Stimulated activated naive CD8-positive, alpha-beta T cell treated with anti-CD3 and anti-CD28 coated beads, Interleukin-15, Interleukin-2, amounts not matched to agents 100 ng/mL and 50 ng/mL, for 24 hours (primary cell): ENCODE measurements at regions not wholly inside any gene's neighbourhood (a gene's known extent, or its start where the extent isn't known, plus 50 kb on each side); places are given as distances from the start of the nearest gene placed in this dataset.

ENCODE experiments used
- H3K27ac Mint-ChIP-seq: one replicate; pipeline ENCODE4 v1.8.0; 2021; ENCODE audit warnings: mild to moderate bottlenecking, mixed read lengths
- H3K27me3 Mint-ChIP-seq: one replicate; pipeline ENCODE4 v1.8.0; 2021; ENCODE audit warnings: mixed read lengths
- H3K36me3 Mint-ChIP-seq: one replicate; pipeline ENCODE4 v1.8.0; 2021; ENCODE audit warnings: low read depth, mixed read lengths
- H3K4me1 Mint-ChIP-seq: one replicate; pipeline ENCODE4 v1.8.0; 2021; ENCODE audit warnings: low read depth, mixed read lengths
- H3K4me3 Mint-ChIP-seq: one replicate; pipeline ENCODE4 v1.8.0; 2021; ENCODE audit warnings: mild to moderate bottlenecking, mixed read lengths
- H3K9me3 Mint-ChIP-seq: one replicate; pipeline ENCODE4 v1.8.0; 2021; ENCODE audit warnings: mixed read lengths

DNA sequence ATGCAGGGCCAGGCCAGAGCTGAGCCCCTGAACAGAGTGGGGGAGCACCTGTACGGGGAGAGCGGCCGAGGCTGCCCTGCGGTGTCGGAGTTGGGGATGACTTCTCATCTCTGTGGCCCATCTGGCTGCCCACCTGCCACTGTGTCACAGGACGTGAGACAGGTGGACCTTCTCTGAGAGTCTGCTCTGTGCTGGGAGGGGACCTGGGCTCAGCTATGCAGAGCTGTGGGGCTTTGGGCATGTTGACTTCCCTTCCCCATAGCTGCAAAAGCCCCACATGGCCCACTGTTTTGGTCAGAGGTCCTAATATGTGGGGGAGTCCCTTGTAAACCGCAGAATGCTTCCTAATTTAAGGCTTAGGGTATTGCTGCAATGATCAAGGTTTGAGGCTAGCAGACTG lies 68.0 kb upstream of the TRPM1 start:
- Mint-ChIP-seq H3K27me3 (no peaks in the 10 kb centered on the region), H3K4me3 (no peak overlapping the region), H3K4me1 (peaks cover 10% of the 10 kb centered on the region), H3K36me3 (no peaks in the 10 kb centered on the region), H3K9me3 (no peaks in the 10 kb centered on the region), H3K27ac (no peak overlapping the region)

DNA sequence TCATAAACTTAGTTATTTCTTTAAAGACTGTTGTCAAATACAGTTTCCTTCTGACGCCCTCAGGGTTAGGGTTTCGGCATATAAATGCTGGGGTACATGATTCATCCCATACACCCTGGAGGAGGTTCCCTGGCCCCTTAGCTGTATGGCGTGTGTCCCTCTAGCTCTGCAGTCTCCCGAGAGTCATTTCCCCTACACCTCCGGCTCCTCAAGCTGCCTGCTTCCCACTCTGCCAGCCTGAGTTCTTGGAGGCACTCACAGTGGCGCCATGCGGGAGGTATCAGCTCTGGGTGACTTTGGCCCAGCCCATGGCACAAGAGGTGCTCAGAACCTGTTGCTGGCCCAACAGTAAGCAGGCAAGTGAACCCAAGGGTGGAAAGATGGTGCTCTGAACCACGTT lies 70.2 kb upstream of the TRPM1 start:
- Mint-ChIP-seq H3K4me1 (peaks cover 10% of the 10 kb centered on the region), H3K9me3 (no peaks in the 10 kb centered on the region), H3K27ac (no peak overlapping the region), H3K27me3 (no peaks in the 10 kb centered on the region), H3K36me3 (no peaks in the 10 kb centered on the region), H3K4me3 (no peak overlapping the region)

DNA sequence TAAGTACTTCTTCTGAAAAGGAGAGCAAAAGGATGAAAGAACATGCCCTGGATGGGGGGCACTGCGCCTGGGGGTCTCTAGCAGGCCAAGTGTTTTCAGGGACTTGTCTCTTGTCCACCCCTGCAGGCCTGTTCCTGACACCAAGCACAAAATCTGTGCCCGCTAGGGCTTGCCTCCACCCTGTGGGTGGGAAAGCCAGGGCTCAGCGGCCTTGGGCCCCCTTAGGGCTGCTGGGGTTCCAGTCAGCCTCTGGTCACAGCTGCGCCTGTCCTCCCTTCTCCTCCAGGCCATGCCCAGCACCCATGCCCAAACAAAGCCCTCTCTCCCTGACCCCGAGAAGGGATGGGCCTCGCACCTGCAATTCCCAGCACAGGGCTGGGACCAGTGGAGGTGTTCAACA lies 71.1 kb upstream of the TRPM1 start:
- no peaks in the 10 kb centered on the region for H3K36me3 Mint-ChIP-seq
- no peak overlapping the region for H3K4me3 Mint-ChIP-seq
- H3K27me3 Mint-ChIP-seq = no peaks in the 10 kb centered on the region
- H3K27ac Mint-ChIP-seq = no peak overlapping the region
- no peaks in the 10 kb centered on the region for H3K9me3 Mint-ChIP-seq
- H3K4me1 Mint-ChIP-seq = peaks cover 6% of the 10 kb centered on the region

DNA sequence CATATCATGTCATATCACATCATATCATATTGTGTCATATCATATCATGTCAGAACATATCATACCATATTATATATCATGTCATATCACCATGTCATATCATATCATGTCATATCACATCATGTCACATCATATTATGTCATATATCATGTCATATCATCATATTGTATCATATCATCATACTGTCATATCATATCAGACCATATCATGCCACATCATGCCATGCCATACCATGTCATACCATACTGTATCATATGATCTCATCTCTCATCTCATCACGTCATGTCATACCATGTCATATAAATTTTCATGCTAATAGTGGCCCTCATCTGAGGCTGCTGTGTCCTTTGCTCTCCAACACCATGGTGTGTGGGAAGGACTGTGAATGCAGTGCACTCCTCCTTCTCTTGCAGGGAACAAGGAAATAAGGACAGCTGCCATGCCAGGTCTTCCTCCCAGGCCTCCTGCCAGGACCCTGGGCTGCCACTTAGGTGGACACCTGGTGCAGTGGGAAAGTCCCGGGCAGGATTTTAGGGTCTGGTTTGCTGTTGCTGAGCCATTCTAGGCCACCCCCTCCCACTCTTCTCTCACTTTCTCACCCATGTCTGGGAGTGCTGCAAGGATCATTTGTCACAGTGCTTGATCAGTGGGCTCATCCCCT lies 72.4 kb upstream of the TRPM1 start:
- Mint-ChIP-seq H3K36me3 (no peaks in the 10 kb centered on the region), H3K27me3 (no peaks in the 10 kb centered on the region), H3K9me3 (no peaks in the 10 kb centered on the region), H3K27ac (no peak overlapping the region), H3K4me1 (peaks cover 6% of the 10 kb centered on the region), H3K4me3 (no peak overlapping the region)

DNA sequence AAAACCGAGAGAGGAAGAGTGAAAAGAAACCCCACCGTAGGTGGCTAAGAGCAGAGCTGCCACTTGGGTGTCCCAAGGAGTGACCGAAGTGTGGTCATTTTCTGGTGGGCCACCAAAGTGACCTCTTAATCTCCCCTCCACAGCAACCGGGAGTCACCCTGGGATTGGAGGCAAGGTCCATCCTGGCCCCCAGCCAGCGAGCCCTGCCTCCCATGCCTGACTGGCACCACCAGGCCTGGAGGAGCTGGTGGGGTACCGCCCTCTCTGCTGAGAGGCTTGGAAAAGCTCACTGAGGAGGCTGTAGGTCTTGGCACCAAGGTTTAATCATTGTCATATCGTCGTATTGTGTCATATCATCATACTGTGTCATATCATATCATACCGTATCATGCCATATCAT lies 74.0 kb upstream of the TRPM1 start:
- H3K4me3 Mint-ChIP-seq = no peak overlapping the region
- peaks cover 15% of the 10 kb centered on the region for H3K4me1 Mint-ChIP-seq
- H3K27ac Mint-ChIP-seq = no peak overlapping the region
- H3K27me3 Mint-ChIP-seq = no peaks in the 10 kb centered on the region
- no peaks in the 10 kb centered on the region for H3K9me3 Mint-ChIP-seq
- H3K36me3 Mint-ChIP-seq = no peaks in the 10 kb centered on the region

DNA sequence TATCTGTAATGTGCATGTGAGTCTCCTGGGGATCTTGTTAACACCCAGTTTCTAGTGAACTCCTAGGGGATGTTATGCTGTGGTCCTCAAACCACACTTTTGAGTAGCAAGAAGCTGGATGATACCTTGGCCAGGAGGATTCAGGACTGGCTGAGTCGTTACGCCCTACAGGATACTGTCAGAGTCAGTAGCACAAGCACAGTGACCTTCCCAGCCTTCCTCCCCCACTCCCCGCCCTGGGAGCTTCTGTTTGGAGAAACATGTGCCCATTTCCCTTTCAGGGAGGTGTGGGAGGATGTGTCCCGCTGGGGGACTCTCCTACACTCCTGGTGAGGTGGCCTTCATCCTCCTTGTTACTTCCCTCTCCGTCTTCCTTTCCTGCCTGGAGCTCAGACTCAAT lies 76.4 kb upstream of the TRPM1 start:
- H3K36me3 Mint-ChIP-seq = no peaks in the 10 kb centered on the region
- no peaks in the 10 kb centered on the region for H3K27me3 Mint-ChIP-seq
- no peak overlapping the region for H3K4me3 Mint-ChIP-seq
- H3K4me1 Mint-ChIP-seq = peaks cover 15% of the 10 kb centered on the region
- no peaks in the 10 kb centered on the region for H3K9me3 Mint-ChIP-seq
- H3K27ac Mint-ChIP-seq = no peak overlapping the region

DNA sequence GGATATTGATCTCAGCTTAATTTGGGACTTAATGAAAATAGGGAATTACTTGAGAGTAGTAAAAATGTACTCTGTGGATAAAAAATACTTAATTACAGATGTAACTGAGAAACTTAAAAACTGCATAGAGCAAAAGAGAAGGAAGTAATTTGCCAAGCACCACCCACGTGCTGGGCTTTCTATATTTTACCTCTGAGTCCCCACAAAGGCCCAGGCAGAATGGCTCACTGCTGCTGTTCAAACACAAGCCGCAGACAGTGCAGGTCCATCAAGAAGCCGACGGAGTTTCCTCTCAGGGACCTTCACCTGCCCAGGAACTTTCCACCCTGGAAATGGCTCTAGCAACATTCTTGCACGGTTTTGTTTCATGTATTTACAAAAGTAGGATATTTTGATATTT lies 77.2 kb upstream of the TRPM1 start:
- H3K9me3 Mint-ChIP-seq = no peaks in the 10 kb centered on the region
- peaks cover 15% of the 10 kb centered on the region for H3K4me1 Mint-ChIP-seq
- no peak overlapping the region for H3K4me3 Mint-ChIP-seq
- no peak overlapping the region for H3K27ac Mint-ChIP-seq
- no peaks in the 10 kb centered on the region for H3K36me3 Mint-ChIP-seq
- H3K27me3 Mint-ChIP-seq = no peaks in the 10 kb centered on the region

DNA sequence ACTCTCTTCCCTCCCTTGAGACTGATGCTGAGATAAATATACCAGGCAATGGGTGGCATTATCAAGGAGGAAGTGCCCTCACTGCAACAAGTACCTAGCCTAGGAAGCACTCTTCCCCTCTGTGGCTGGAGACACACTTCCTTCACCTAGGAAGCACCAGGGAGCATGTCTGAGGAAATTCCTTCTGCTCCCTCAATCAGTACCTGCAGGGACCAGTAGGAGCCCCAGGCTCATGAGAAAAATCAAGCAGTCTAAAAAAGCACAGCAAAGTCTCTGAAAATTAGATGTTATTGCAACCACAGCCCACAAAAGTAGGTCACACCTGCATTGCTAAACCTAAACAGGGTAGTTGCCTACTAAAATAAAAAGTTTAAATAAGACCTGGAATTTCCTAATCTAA lies 78.2 kb upstream of the TRPM1 start:
- no peaks in the 10 kb centered on the region for H3K27me3 Mint-ChIP-seq
- H3K4me1 Mint-ChIP-seq = peaks cover 15% of the 10 kb centered on the region
- no peaks in the 10 kb centered on the region for H3K36me3 Mint-ChIP-seq
- H3K27ac Mint-ChIP-seq = no peak overlapping the region
- no peaks in the 10 kb centered on the region for H3K9me3 Mint-ChIP-seq
- H3K4me3 Mint-ChIP-seq = no peak overlapping the region

DNA sequence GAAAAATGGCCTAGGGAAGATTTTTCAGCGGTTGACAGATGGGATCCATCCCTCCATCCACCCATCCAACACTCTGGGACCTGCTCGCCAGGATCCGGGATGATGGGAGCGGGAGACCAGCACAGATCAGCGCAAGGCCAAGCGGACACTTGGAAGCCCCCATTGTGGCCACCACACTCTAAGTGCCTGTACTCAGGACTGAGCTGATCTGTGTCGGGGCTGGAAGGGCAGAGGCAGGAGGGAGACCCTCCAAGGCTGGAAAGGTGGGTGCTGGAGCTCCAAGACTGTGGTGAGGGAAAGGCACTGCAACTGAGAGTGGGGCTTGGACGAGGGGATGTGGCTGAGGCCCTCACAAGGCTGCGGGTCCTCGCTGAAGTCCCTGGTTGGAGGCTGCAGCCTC lies 91.8 kb upstream of the TRPM1 start:
- Mint-ChIP-seq H3K27me3 (no peaks in the 10 kb centered on the region), H3K36me3 (no peaks in the 10 kb centered on the region), H3K4me3 (no peak overlapping the region), H3K27ac (no peak overlapping the region), H3K9me3 (peaks cover 15% of the 10 kb centered on the region), H3K4me1 (peaks cover 3% of the 10 kb centered on the region)

DNA sequence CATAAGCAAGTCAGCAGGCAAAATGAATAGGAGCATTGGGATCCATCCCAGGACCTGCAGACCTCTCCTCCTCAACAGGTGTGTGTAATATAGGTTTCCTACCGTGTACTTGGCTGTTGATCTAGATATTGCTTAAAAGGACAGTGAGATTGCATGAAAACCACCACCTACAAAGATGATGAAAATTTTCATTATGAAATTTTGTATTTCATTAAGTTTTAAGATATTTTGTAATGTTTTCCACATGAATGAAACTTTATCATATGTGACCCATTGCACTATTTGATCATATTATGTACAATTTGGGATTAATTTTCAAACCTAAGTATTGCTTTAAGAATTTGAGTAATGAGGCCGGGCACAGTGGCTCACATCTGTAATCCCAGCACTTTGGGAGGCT lies 94.3 kb upstream of the TRPM1 start:
- H3K27ac Mint-ChIP-seq = no peak overlapping the region
- H3K27me3 Mint-ChIP-seq = no peaks in the 10 kb centered on the region
- H3K9me3 Mint-ChIP-seq = no peaks in the 10 kb centered on the region
- peaks cover 11% of the 10 kb centered on the region for H3K4me1 Mint-ChIP-seq
- no peak overlapping the region for H3K4me3 Mint-ChIP-seq
- H3K36me3 Mint-ChIP-seq = no peaks in the 10 kb centered on the region

DNA sequence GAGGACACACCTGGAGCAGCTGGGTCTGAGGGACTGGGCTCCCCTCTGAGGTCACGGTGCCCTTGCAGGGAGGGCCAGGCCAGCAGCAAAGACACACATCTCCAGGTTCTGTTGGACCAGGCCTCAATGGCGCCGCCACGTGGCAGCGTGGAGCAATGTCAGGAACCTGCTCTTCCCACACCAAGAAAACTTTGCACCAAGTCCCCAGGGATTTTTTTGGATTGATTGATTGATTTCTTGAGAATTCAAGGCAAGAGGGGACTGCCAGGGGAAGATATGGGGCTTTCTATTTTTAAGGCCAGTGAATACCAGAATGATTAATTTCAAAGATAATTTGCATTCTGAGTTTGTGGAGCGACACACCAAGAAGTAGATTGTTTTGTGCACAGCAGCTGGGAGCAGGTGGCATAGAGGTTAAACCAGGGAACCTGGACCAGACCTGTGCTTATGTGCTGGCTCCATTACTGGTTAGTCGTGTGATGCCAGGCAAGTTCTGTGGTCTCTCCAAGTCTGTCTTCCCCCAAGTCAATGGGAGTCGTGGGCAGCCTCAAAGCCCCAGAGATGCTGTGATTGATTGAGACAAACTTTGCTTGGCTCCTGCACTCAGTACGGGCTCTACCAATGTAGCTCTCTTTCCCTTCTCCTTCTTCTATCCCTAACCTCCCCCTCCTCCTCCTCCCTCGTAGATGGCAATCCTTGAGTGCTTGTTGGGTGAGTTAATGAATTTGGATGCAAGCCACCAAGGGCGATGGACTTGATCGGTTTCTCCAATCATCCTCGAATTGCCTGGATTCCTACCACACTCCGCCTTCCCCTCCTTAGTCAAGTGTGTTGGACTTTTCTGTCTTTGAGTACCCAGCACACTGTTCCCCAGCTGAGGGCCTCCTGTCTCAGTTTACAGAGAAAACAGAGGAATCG lies 96.2 kb upstream of the TRPM1 start:
- Mint-ChIP-seq H3K4me3 (no peak overlapping the region), H3K27me3 (no peaks in the 10 kb centered on the region), H3K36me3 (no peaks in the 10 kb centered on the region), H3K9me3 (no peaks in the 10 kb centered on the region), H3K27ac (peak overlapping the region; percentile 59), H3K4me1 (peaks cover 16% of the 10 kb centered on the region)

DNA sequence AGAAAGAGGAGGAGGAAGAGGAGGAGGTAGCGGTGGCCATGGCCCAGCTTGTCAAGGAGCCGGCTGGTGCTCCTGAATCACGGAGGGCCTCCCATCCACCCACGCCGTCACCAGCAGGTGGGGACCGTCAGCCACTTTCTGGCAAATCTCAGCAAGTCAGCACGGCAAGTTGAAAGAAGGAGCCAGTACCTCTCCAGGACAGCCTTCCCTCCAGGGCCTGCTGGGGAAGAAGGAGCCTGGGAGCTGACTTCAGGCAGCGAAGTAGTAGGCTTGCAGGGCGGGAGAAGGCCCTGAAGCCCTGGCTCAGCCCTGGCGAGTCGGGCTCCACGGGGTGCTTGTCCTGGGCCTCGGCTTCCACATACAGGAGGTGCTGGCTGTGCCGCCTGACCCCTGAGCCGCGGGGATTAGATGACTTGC lies 99.2 kb upstream of the TRPM1 start:
- Mint-ChIP-seq H3K27me3 (no peaks in the 10 kb centered on the region), H3K36me3 (no peaks in the 10 kb centered on the region), H3K27ac (no peak overlapping the region), H3K9me3 (no peaks in the 10 kb centered on the region), H3K4me3 (no peak overlapping the region), H3K4me1 (peaks cover 21% of the 10 kb centered on the region)

DNA sequence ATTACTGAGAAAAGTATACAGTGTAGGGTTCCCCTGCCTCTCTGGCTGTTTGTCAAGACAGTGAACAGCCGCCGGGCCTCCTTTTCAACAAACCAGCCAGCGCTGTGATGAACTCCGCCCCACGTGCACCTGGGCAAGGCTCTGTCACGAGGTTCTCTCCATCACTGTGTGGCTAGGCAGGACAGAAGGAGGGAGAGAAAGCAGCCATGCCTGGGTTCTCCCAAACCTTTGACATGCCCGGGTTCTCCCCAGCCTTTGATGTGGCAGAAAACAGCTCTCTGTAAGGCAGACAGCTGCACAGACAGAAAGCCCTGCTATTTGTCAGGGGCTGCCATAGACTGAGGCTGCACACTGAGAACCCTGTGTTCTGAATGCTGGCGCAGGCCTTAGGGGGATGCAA lies 101.4 kb upstream of the TRPM1 start:
- Mint-ChIP-seq H3K9me3 (no peaks in the 10 kb centered on the region), H3K4me1 (peaks cover 30% of the 10 kb centered on the region), H3K27ac (no peak overlapping the region), H3K4me3 (no peak overlapping the region), H3K36me3 (no peaks in the 10 kb centered on the region), H3K27me3 (no peaks in the 10 kb centered on the region)

DNA sequence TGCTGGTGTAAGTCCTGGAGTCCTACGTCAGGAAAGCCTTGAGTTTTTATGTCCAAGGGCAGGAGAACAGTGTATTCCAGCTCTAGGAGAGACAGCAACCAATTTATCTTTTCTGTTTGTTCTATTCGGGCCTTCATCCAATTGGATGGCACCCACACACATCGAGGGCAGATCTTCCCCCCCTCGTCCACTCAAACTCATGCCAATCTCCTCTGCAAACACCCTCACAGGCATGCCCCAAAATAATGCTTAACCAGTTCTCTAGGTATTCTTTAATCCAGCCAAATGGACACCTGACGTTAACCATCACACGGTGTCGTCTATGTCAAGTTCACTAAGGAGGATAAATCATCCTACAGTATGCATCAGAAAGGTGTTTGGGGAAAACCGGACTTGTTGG lies 102.5 kb upstream of the TRPM1 start:
- no peaks in the 10 kb centered on the region for H3K36me3 Mint-ChIP-seq
- no peaks in the 10 kb centered on the region for H3K27me3 Mint-ChIP-seq
- H3K4me1 Mint-ChIP-seq = peaks cover 25% of the 10 kb centered on the region
- no peaks in the 10 kb centered on the region for H3K9me3 Mint-ChIP-seq
- H3K4me3 Mint-ChIP-seq = no peak overlapping the region
- no peak overlapping the region for H3K27ac Mint-ChIP-seq

DNA sequence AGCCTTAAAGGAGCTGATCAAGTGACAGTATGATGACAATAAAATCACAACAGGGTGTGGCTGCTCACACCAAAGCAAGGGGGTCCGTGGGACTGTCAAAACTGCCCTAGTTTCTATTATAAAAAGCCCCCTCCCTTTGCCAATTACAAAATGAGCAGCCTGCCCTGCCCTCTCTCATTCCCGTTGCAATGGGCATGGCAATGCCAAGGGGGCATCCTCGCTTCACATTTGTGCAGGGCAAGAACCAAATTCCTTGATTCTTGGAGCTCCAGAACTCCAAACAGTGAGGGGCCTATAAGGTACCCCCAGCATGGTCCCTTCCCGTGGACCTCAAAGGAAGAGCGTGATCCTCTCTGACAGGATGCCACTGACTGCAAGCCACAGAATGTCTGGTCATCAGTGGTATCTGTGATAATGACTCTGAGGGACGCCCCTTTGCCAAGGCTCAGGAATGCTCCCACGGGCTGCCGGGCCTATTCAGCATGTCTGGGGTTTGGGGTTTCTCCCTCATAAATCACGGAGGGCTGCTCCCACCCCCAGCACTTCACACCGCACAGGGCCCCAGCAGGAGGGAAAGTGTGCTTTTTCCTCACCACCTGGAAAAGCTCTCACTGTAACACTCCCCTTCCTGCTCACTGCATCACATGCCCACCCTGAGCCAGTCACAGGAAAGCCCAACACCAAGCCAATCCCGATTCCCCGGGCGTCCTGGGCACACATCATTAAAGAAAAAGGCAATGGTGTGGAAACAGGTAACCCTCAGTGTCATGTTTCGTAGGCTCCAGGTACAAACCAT lies 105.1 kb upstream of the TRPM1 start:
- Mint-ChIP-seq H3K27ac (no peak overlapping the region), H3K36me3 (no peaks in the 10 kb centered on the region), H3K4me1 (peaks cover 19% of the 10 kb centered on the region), H3K4me3 (no peak overlapping the region), H3K27me3 (no peaks in the 10 kb centered on the region), H3K9me3 (no peaks in the 10 kb centered on the region)
